Stimulated activated CD4-positive, alpha-beta T cell treated with anti-CD3 and anti-CD28 coated beads, TNF-alpha, amount 100 ng/mL, for 48 hours (primary cell): ENCODE measurements at regions not wholly inside any gene's neighbourhood (a gene's known extent, or its start where the extent isn't known, plus 50 kb on each side); places are given as distances from the start of the nearest gene placed in this dataset.

Experiments
- DNase-seq, 3 donors: peaks; one replicate each; pipeline ENCODE4 v3.0.0-alpha.2; 2020; ENCODE audit warnings: low read depth in 3 of 3

- no peak for DNase-seq
Observed at GRCh38 chr22:27466778-27467438, 334.6 kb downstream of the MN1 start.

GRCh38 chr22:27467711-27468110, 333.8 kb downstream of the MN1 start:
- DNase-seq, result no peak

- DNase-seq, result no peak
Observed at GRCh38 chr22:27468712-27469111, 332.8 kb downstream of the MN1 start.

- no peak for DNase-seq
Observed at GRCh38 chr22:27470169-27470772, 331.3 kb downstream of the MN1 start.

DNA sequence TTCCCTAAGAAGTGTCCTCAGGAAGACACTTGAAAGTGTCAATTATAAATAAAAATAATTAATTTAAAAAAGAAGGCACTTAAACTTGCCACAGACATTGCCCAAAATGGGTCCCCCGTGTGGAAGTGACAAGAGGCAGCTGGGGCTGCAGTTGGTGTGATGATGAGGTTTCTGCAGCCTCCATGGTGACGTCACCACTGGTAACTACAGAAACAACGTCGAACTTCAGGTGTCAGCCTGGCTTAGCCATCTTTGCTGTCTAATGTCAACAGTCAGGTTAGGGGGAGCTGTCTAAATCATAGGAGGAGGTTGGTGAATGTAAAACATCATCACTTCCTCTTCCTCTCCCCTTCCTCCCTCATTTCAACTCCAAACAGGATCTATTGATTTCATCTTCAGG, 328.6 kb downstream of the MN1 start:
- no peak for DNase-seq

- no peak for DNase-seq
Observed at GRCh38 chr22:27473533-27473932, 328.0 kb downstream of the MN1 start.

GRCh38 chr22:27474112-27474571, 327.4 kb downstream of the MN1 start:
- DNase-seq, result no peak

DNA sequence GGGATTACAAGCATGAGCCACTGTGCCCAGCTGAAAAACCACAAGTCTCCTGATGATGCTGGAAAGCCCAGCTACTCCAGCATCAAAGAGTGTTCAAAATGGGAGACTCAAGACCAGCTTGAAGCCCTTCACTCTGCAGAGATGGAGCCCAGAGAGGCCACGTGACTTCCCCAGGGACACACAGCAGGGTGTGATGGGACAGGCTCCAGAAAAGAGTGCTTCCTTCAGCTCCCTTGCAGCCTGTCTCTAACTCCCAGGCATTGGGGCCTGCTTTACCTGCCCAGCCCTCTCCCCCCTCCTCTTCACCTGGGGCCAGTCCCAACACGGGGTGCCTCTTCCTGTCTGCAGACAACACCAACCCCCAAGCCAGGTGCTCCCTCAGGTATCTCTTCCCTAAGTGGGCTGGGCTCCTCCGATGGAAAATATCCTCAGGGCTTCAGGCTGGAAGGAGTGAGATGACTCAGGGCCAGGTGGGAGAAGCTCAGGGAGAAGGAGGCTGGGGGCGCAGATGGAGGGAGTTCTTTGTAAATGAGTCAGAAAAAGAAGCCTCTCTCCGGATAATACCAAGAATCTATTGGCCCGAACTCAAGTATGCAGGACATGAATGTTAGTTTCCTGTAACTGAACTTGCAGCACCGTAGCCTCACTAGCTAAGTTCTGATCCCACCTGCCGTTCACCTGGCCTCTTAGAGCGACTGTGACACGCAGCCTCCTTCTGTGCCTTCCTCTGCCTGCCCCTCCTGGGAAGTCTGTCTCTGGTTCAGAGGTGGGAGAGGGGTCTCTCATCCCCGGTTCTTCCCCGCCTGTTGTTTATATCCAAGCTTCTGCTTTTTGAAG, 326.6 kb downstream of the MN1 start:
- no peak for DNase-seq

DNA sequence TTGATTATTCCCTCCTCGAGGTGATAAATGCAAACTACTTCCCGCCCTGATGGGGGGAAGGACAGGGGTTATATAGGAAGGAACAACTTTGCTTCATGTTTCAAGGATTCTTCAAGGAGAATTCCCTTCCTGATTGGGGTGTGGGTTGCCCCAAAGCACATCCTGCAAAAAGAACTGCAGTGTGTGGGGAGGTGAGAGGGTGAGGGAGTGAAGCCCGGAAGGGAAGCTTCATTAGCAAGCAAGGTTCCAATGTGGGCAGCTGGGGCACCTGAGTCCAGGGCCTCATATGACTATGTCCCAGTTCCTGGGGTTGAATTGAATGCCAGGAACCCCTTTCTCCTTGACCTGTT, 326.0 kb downstream of the MN1 start:
- DNase-seq, result no peak

GRCh38 chr22:27476318-27476717, 325.2 kb downstream of the MN1 start:
- no peak for DNase-seq

DNA sequence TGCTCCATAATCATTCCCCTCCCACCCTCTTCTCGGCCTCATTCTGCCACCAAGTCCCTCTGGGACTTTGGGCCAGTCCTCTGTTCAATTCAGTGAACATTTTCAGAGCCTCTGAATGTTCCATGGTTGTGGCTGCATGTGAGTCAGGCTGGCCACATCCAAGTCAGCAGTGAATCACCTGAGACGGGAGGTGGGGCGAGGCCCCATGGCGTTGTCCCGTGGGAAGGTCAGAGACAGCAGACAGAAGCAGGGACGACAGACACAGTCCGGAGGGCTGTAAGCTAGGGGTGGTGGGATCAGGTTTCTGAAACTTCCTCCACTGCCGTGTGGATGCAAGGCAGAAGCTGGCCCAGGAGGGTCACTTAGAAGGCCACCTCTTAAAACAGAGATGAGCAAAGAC, 324.8 kb downstream of the MN1 start:
- DNase-seq, result no peak

- DNase-seq, result no peak
Observed at GRCh38 chr22:27477171-27477570, 324.4 kb downstream of the MN1 start.

DNA sequence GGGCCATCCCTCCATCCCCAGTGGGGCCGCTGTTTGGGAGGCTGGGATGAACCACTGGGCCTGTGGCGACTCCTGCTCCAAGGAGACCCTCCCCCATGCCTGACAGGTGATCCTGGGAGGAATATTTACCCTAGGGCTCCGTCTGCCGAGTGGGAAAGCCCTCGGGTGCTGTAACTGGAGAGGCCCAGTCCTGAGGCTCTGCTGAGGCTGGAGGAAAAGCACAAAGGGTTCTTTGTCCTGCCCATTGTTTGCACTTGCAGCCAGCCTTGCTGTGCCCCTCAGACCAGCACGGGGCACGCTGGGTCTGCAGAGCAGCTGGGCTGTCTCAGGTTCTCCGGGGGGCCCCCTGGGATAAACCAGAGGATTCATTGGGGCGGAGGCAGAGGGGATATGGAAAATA, 321.1 kb downstream of the MN1 start:
- DNase-seq, result no peak

GRCh38 chr22:27482402-27482801, 319.2 kb downstream of the MN1 start:
- no peak for DNase-seq

DNA sequence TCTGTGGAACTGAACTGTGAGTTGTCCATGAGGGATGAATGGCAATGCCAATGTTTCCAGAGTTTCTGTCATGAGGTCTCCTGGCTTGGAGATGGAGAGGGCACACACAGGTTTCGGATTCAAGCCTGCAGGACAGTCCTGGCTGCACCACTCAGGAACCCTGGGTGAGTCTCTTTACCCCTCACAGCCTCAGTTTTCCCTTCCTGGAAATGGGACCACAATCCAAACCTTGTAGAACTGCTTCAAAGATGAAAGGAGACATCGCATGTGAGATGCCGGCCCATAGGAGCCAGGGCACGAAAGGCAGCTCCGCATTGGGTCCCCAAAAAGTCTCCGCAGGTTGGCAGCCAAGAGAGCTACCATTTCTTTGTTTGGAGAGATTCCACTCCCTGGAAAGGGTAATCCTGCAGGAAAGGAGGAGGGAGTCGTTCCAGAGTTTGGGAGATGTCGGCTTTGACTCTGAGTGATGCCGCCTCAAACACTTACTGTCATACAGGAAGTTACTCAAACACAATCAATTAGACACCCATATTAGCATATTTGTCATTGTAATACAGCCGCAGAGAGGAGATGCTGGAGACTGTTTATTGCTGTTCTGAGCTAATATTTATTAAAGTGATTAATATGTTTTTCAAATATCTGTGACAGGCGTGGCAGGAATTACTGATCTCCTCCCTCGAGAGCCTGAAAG, 318.3 kb downstream of the MN1 start:
- no peak for DNase-seq

DNA sequence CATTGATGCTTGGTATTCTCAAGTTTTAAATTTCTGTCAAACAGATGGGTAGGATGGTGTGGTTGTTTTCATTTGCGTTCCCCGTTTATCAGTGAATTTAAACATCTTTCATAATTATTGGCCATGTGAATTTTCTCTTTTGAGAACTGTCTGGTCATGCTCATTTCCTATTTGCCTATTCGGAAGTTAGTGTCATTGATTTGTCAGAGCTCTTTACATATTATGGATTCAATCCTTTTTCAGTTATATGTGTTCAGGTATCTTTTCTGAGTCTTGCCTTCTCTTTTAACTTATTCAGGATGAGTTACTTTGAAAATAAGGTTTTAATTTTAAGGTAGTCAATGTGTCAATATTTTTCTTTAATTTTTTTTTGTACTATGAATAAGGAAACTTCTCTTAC, 315.7 kb downstream of the MN1 start:
- no peak for DNase-seq

GRCh38 chr22:27487600-27488452, 313.7 kb downstream of the MN1 start:
- DNase-seq, result no peak

- no peak for DNase-seq
Observed at GRCh38 chr22:27488456-27489177, 312.9 kb downstream of the MN1 start.

GRCh38 chr22:27489178-27489675, 312.3 kb downstream of the MN1 start:
- no peak for DNase-seq

DNA sequence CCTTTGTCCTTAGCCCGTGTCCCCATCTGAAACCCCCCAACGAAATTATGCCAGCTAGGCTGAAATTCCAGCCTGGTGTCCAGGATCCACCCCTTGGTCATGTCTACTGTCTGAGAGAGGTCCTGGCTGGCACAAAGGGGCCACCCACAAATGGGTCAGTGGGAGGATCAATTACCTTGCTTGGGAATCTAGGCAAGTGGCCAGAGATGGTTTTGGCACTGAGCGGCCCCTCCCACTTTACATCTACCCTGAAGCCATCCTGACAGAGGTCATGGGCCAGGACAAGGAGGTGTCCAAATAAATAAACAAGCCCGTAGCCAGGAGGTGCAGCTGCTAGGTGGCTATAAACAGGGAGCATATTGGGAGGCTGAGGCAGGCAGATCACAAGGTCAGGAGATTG, 311.5 kb downstream of the MN1 start:
- no peak for DNase-seq

GRCh38 chr22:27491888-27492287, 309.7 kb downstream of the MN1 start:
- no peak for DNase-seq
